Calu3 (cell line): ENCODE measurements at regions not wholly inside any gene's neighbourhood (a gene's known extent, or its start where the extent isn't known, plus 50 kb on each side); places are given as distances from the start of the nearest gene placed in this dataset.
"Not testable (repeated sequence)": the region's sequence is repeated elsewhere in the genome, so short reads cannot be mapped to it uniquely, and the experiment has no call there.

Experiments used
- BruUV-seq: library from RNA; stranded (reverse); fragments of 400-500 nt; replicated peaks from 2 replicates; lab custom pipeline; 2021; lab: Mats Ljungman, UMichigan
- CTCF ChIA-PET: fragments of 300-600 bp; sonication (Branson Sonifier 250); formaldehyde crosslinking; loops from one replicate; lab custom pipeline; 2022; ENCODE audit warnings: antibody characterized with exemption; lab: Charles Lee
- DNase-seq: peaks from one replicate; pipeline ENCODE4 v3.0.0; 2022
- H3K27ac Mint-ChIP-seq: one replicate; pipeline ENCODE4 v1.8.0; 2022; ENCODE audit warnings: mixed read lengths; ENCODE audit not compliant: unreplicated experiment
- H3K27me3 Mint-ChIP-seq: one replicate; pipeline ENCODE4 v1.8.0; 2022; ENCODE audit warnings: mixed read lengths; ENCODE audit not compliant: unreplicated experiment
- H3K36me3 Mint-ChIP-seq: one replicate; pipeline ENCODE4 v1.8.0; 2022; ENCODE audit warnings: mild to moderate bottlenecking, moderate library complexity, mixed read lengths; ENCODE audit not compliant: insufficient read depth, unreplicated experiment
- H3K4me1 Mint-ChIP-seq: one replicate; pipeline ENCODE4 v1.8.0; 2022; ENCODE audit warnings: mild to moderate bottlenecking, low read depth, mixed read lengths; ENCODE audit not compliant: unreplicated experiment
- H3K4me3 Mint-ChIP-seq: one replicate; pipeline ENCODE4 v1.8.0; 2022; ENCODE audit warnings: mild to moderate bottlenecking, low read depth, moderate library complexity, mixed read lengths; ENCODE audit not compliant: unreplicated experiment
- H3K9me3 Mint-ChIP-seq: one replicate; pipeline ENCODE4 v1.8.0; 2022; ENCODE audit warnings: low read depth, mixed read lengths; ENCODE audit not compliant: unreplicated experiment
- CTCF ChIP-seq: fragments of 200-600 bp; IDR thresholded peaks from one replicate; pipeline ENCODE4 v1.8.0; 2022; ENCODE audit warnings: antibody characterized with exemption; ENCODE audit not compliant: unreplicated experiment
- intact Hi-C: fragments of 100-400 bp; cut with micrococcal nuclease; formaldehyde crosslinking; loops from one replicate; pipeline ENCODE4 v1.10.0; 2022; ENCODE audit not compliant: unreplicated experiment

- H3K4me3 Mint-ChIP-seq: no peak overlapping the region
- no TSS peak for BruUV-seq
- H3K9me3 Mint-ChIP-seq: no peaks in the 10 kb centered on the region
Measured at GRCh38 chr4:66794390-66795034, 750.8 kb downstream of the CENPC start.

GRCh38 chr4:66791686-66792085 is 753.6 kb downstream of the CENPC start:
- CTCF ChIA-PET: no interaction called here
- Mint-ChIP-seq H3K27me3 (no peaks in the 10 kb centered on the region), H3K4me1 (no peaks in the 10 kb centered on the region), H3K9me3 (no peaks in the 10 kb centered on the region), H3K27ac (no peak overlapping the region), H3K4me3 (no peak overlapping the region), H3K36me3 (no peaks in the 10 kb centered on the region)
- no TSS peak for BruUV-seq
- DNase-seq: no peak
- intact Hi-C loops: no loop called here
- no peak for TF ChIP-seq CTCF

More at GRCh38 chr4:66794390-66795034, 750.8 kb downstream of the CENPC start:
- DNase-seq: no peak
- CTCF ChIA-PET: no interaction called here
- intact Hi-C loops: no loop called here
- H3K36me3 Mint-ChIP-seq: no peaks in the 10 kb centered on the region
- H3K27me3 Mint-ChIP-seq: no peaks in the 10 kb centered on the region
- no peaks in the 10 kb centered on the region for H3K4me1 Mint-ChIP-seq
- TF ChIP-seq CTCF: no peak
- H3K27ac Mint-ChIP-seq: no peak overlapping the region

GRCh38 chr4:66785479-66785878 is 759.8 kb downstream of the CENPC start:
- Mint-ChIP-seq H3K27me3 (no peaks in the 10 kb centered on the region), H3K27ac (no peak overlapping the region), H3K9me3 (no peaks in the 10 kb centered on the region), H3K36me3 (no peaks in the 10 kb centered on the region), H3K4me1 (no peaks in the 10 kb centered on the region), H3K4me3 (no peak overlapping the region)
- DNase-seq: no peak
- no TSS peak for BruUV-seq
- intact Hi-C loops: no loop called here
- TF ChIP-seq CTCF: no peak
- CTCF ChIA-PET: no interaction called here

GRCh38 chr4:66782751-66783150 is 762.6 kb downstream of the CENPC start:
- H3K27me3 Mint-ChIP-seq, CTCF ChIA-PET, DNase-seq, intact Hi-C loops, BruUV-seq, H3K4me3 Mint-ChIP-seq, H3K27ac Mint-ChIP-seq, H3K4me1 Mint-ChIP-seq, H3K36me3 Mint-ChIP-seq, H3K9me3 Mint-ChIP-seq: not testable (repeated sequence)

GRCh38 chr4:66777097-66777496 is 768.2 kb downstream of the CENPC start:
- Mint-ChIP-seq H3K4me3 (no peak overlapping the region), H3K27me3 (no peaks in the 10 kb centered on the region), H3K27ac (no peak overlapping the region), H3K36me3 (no peaks in the 10 kb centered on the region), H3K9me3 (no peaks in the 10 kb centered on the region), H3K4me1 (no peaks in the 10 kb centered on the region)
- intact Hi-C loops: no loop called here
- TF ChIP-seq CTCF: no peak
- no peak for DNase-seq
- CTCF ChIA-PET: no interaction called here
- BruUV-seq: no TSS peak
